Activated CD4-positive, alpha-beta memory T cell treated with anti-CD3 and anti-CD28 coated beads, Interleukin-2, amount 10 ng/mL, durations not matched to agents 7 days and 5 days (primary cell): ENCODE measurements at regions not wholly inside any gene's neighbourhood (a gene's known extent, or its start where the extent isn't known, plus 50 kb on each side); places are given as distances from the start of the nearest gene placed in this dataset.
"Not testable (repeated sequence)": the region's sequence is repeated elsewhere in the genome, so short reads cannot be mapped to it uniquely, and the experiment has no call there.

Source experiments
- CTCF ChIA-PET: fragments of 350-600 bp; sonication (Branson Sonifier 250); formaldehyde crosslinking; loops from one replicate; lab custom pipeline; 2021; ENCODE audit warnings: antibody characterized with exemption, inconsistent platforms; lab: Charles Lee
- POLR2A ChIA-PET: fragments of 350-600 bp; sonication (Branson Sonifier 250); formaldehyde crosslinking; loops from one replicate; lab custom pipeline; 2021; ENCODE audit warnings: antibody characterized with exemption; lab: Charles Lee
- DNase-seq: peaks from one replicate; pipeline ENCODE4 v3.0.0-alpha.2; 2020
- H3K27ac Mint-ChIP-seq: one replicate; pipeline ENCODE4 v1.8.0; 2021; ENCODE audit warnings: mild to moderate bottlenecking, mixed read lengths
- H3K27me3 Mint-ChIP-seq: one replicate; pipeline ENCODE4 v1.8.0; 2021; ENCODE audit warnings: mixed read lengths
- H3K36me3 Mint-ChIP-seq: one replicate; pipeline ENCODE4 v1.8.0; 2021; ENCODE audit warnings: low read depth, mixed read lengths
- H3K4me1 Mint-ChIP-seq: one replicate; pipeline ENCODE4 v1.8.0; 2021; ENCODE audit warnings: mixed read lengths
- H3K4me3 Mint-ChIP-seq: one replicate; pipeline ENCODE4 v1.8.0; 2021; ENCODE audit warnings: mild to moderate bottlenecking, mixed read lengths
- H3K9me3 Mint-ChIP-seq: one replicate; pipeline ENCODE4 v1.8.0; 2021; ENCODE audit warnings: mixed read lengths

- no peak overlapping the region for H3K4me3 Mint-ChIP-seq
- DNase-seq: no peak
- H3K27me3 Mint-ChIP-seq: no peaks in the 10 kb centered on the region
- H3K9me3 Mint-ChIP-seq: no peaks in the 10 kb centered on the region
- H3K4me1 Mint-ChIP-seq: no peaks in the 10 kb centered on the region
- POLR2A ChIA-PET: no interaction called here
- H3K36me3 Mint-ChIP-seq: no peaks in the 10 kb centered on the region
- H3K27ac Mint-ChIP-seq: no peak overlapping the region
- CTCF ChIA-PET: no interaction called here
Observed at GRCh38 chr7:109641445-109641844, 1071.8 kb downstream of the DNAJB9 start.

GRCh38 chr7:109646124-109646523, 1076.5 kb downstream of the DNAJB9 start:
- Mint-ChIP-seq H3K4me1 (no peaks in the 10 kb centered on the region), H3K27me3 (no peaks in the 10 kb centered on the region), H3K36me3 (no peaks in the 10 kb centered on the region), H3K27ac (no peak overlapping the region), H3K4me3 (no peak overlapping the region), H3K9me3 (no peaks in the 10 kb centered on the region)
- DNase-seq: no peak
- CTCF ChIA-PET: no interaction called here
- POLR2A ChIA-PET: no interaction called here

- CTCF ChIA-PET, H3K27me3 Mint-ChIP-seq, POLR2A ChIA-PET: not testable (repeated sequence)
Observed at GRCh38 chr7:109646594-109646993, 1076.9 kb downstream of the DNAJB9 start.

DNA sequence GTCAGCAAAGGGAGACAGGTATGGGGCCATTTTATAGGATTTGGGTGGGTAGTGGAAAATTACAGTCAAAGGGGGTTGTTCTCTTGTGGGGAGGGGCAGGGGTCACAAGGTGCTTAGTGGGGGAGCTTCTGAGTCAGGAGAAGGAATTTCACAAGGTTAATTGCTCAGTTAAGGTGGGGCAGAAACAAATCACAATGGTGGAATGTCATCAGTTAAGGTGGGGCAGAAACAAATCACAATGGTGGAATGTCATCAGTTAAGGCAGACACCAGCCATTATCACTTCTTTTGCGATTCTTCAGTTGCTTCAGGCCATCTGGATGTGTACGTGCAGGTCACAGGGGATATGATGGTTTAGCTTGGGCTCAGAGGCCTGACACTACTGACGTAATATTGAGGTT, 1077.6 kb downstream of the DNAJB9 start:
- H3K36me3 Mint-ChIP-seq: not testable (repeated sequence)

More at GRCh38 chr7:109646594-109646993, 1076.9 kb downstream of the DNAJB9 start:
- H3K9me3 Mint-ChIP-seq, DNase-seq, H3K4me1 Mint-ChIP-seq, H3K4me3 Mint-ChIP-seq, H3K36me3 Mint-ChIP-seq, H3K27ac Mint-ChIP-seq: not testable (repeated sequence)

DNA sequence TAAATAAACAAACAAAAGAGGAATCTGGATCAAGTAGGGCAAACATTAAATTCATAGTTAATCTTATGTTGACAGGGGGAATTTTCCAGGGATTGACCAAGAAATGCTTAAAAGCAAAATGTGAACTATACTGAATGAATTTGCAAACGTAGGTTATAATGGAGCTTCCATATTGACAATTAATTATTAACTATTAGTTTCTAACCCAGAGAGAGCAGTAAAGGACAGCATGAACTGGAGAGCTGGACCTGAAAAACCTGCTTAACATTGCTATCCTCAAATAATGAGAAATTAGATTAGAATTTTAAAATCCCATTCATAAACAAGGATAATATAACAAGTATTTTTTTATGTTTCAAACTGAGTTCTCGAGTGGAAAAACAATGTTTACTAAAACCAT, 1089.6 kb downstream of the DNAJB9 start:
- DNase-seq: no peak
- ChIA-PET POLR2A (no interaction called here), CTCF (no interaction called here)
- Mint-ChIP-seq H3K4me1 (no peaks in the 10 kb centered on the region), H3K4me3 (no peak overlapping the region), H3K27ac (no peak overlapping the region), H3K27me3 (no peaks in the 10 kb centered on the region), H3K9me3 (peaks cover 2% of the 10 kb centered on the region), H3K36me3 (no peaks in the 10 kb centered on the region)

More for the DNA sequence above, 1077.6 kb downstream of the DNAJB9 start:
- H3K4me3 Mint-ChIP-seq, CTCF ChIA-PET, DNase-seq, H3K9me3 Mint-ChIP-seq, H3K4me1 Mint-ChIP-seq, H3K27me3 Mint-ChIP-seq, POLR2A ChIA-PET, H3K27ac Mint-ChIP-seq: not testable (repeated sequence)

DNA sequence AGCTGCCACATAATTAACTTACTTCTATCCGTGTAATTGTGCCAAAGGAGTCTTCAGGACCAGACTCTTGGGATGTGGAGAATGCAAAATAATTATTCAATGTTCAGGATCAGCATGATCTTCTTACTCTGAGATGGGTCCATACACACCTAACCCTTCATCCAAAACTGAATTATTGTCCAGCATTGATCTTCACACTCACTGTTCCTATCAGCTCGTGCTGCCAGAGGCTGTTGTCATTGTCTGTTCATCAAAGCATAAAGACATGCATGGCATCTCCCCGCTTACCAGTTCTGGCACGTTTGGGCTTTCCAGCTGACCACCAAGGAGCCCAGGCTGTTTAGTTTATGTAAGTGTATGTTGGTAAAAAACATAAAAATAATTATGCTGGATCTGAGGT, 1090.7 kb downstream of the DNAJB9 start:
- ChIA-PET POLR2A (no interaction called here), CTCF (no interaction called here)
- no peaks in the 10 kb centered on the region for H3K9me3 Mint-ChIP-seq
- H3K27me3 Mint-ChIP-seq: no peaks in the 10 kb centered on the region
- H3K4me3 Mint-ChIP-seq: no peak overlapping the region
- H3K27ac Mint-ChIP-seq: no peak overlapping the region
- DNase-seq: no peak
- no peaks in the 10 kb centered on the region for H3K36me3 Mint-ChIP-seq
- H3K4me1 Mint-ChIP-seq: no peaks in the 10 kb centered on the region

GRCh38 chr7:109663806-109664205, 1094.1 kb downstream of the DNAJB9 start:
- DNase-seq: no peak
- Mint-ChIP-seq H3K4me1 (no peaks in the 10 kb centered on the region), H3K4me3 (no peak overlapping the region), H3K36me3 (no peaks in the 10 kb centered on the region), H3K9me3 (no peaks in the 10 kb centered on the region), H3K27me3 (no peaks in the 10 kb centered on the region), H3K27ac (no peak overlapping the region)
- ChIA-PET CTCF (no interaction called here), POLR2A (no interaction called here)

DNA sequence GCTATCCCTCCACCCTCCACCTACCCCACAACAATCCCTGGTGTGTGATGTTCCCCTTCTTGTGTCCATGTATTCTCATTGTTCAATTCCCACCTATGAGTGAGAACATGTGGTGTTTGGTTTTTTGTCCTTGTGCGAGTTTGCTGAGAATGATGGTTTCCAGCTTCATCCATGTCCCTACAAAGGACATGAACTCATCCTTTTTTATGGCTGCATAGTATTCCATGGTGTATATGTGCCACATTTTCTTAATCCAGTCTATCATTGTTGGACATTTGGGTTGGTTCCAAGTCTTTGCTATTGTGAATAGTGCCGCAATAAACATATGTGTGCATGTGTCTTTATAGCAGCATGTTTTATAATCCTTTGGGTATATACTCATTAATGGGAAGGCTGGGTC, 1117.6 kb downstream of the DNAJB9 start:
- CTCF ChIA-PET, H3K9me3 Mint-ChIP-seq: not testable (repeated sequence)

GRCh38 chr7:109692613-109693012, 1122.9 kb downstream of the DNAJB9 start:
- H3K27ac Mint-ChIP-seq, H3K9me3 Mint-ChIP-seq, CTCF ChIA-PET, H3K27me3 Mint-ChIP-seq, H3K36me3 Mint-ChIP-seq, H3K4me1 Mint-ChIP-seq, H3K4me3 Mint-ChIP-seq, POLR2A ChIA-PET, DNase-seq: not testable (repeated sequence)

More for the DNA sequence above, 1117.6 kb downstream of the DNAJB9 start:
- H3K36me3 Mint-ChIP-seq, H3K4me3 Mint-ChIP-seq, H3K27ac Mint-ChIP-seq, POLR2A ChIA-PET, H3K4me1 Mint-ChIP-seq, H3K27me3 Mint-ChIP-seq, DNase-seq: not testable (repeated sequence)

- Mint-ChIP-seq H3K9me3 (peaks cover 5% of the 10 kb centered on the region), H3K27me3 (no peaks in the 10 kb centered on the region), H3K27ac (no peak overlapping the region), H3K36me3 (no peaks in the 10 kb centered on the region), H3K4me3 (no peak overlapping the region), H3K4me1 (no peaks in the 10 kb centered on the region)
- CTCF ChIA-PET: no interaction called here
- DNase-seq: no peak
- POLR2A ChIA-PET: no interaction called here
Observed at GRCh38 chr7:109694149-109695071, 1124.7 kb downstream of the DNAJB9 start.

GRCh38 chr7:109695419-109695818, 1125.7 kb downstream of the DNAJB9 start:
- no peak overlapping the region for H3K27ac Mint-ChIP-seq
- ChIA-PET CTCF (no interaction called here), POLR2A (no interaction called here)
- DNase-seq: no peak
- no peaks in the 10 kb centered on the region for H3K36me3 Mint-ChIP-seq
- no peaks in the 10 kb centered on the region for H3K4me1 Mint-ChIP-seq
- H3K4me3 Mint-ChIP-seq: no peak overlapping the region
- H3K27me3 Mint-ChIP-seq: no peaks in the 10 kb centered on the region
- peaks cover 5% of the 10 kb centered on the region for H3K9me3 Mint-ChIP-seq

GRCh38 chr7:109696723-109697122, 1127.0 kb downstream of the DNAJB9 start:
- no peak overlapping the region for H3K4me3 Mint-ChIP-seq
- no peak overlapping the region for H3K27ac Mint-ChIP-seq
- POLR2A ChIA-PET: no interaction called here
- no peaks in the 10 kb centered on the region for H3K27me3 Mint-ChIP-seq
- H3K36me3 Mint-ChIP-seq: no peaks in the 10 kb centered on the region
- H3K9me3 Mint-ChIP-seq: peaks cover 5% of the 10 kb centered on the region
- DNase-seq: no peak
- H3K4me1 Mint-ChIP-seq: no peaks in the 10 kb centered on the region
- CTCF ChIA-PET: no interaction called here

- no peak for DNase-seq
- no peaks in the 10 kb centered on the region for H3K4me1 Mint-ChIP-seq
- POLR2A ChIA-PET: no interaction called here
- no peaks in the 10 kb centered on the region for H3K36me3 Mint-ChIP-seq
- no peak overlapping the region for H3K4me3 Mint-ChIP-seq
- H3K27me3 Mint-ChIP-seq: no peaks in the 10 kb centered on the region
- no peaks in the 10 kb centered on the region for H3K9me3 Mint-ChIP-seq
- H3K27ac Mint-ChIP-seq: no peak overlapping the region
- CTCF ChIA-PET: no interaction called here
Observed at GRCh38 chr7:109699661-109700060, 1130.0 kb downstream of the DNAJB9 start.

GRCh38 chr7:109713366-109713765, 1143.7 kb downstream of the DNAJB9 start:
- CTCF ChIA-PET: no interaction called here

More at GRCh38 chr7:109713366-109713765, 1143.7 kb downstream of the DNAJB9 start:
- Mint-ChIP-seq H3K36me3 (no peaks in the 10 kb centered on the region), H3K9me3 (no peaks in the 10 kb centered on the region), H3K27ac (no peak overlapping the region), H3K27me3 (no peaks in the 10 kb centered on the region), H3K4me1 (no peaks in the 10 kb centered on the region), H3K4me3 (no peak overlapping the region)
- DNase-seq: no peak
- POLR2A ChIA-PET: no interaction called here
